ENCODE measurements at regions not wholly inside any gene's neighbourhood (a gene's known extent, or its start where the extent isn't known, plus 50 kb on each side); places are given as distances from the start of the nearest gene placed in this dataset.

GRCh38 chr4:37517326-37517725 is 168.8 kb downstream of the RELL1 start:
- TF ChIP-seq CTCF (IDR thresholded peaks at IDR 0.05; ENCODE audit: insufficient read depth, low read depth, low read length), result no peak
- Histone ChIP-seq H3K4me3 (ENCODE audit: low read depth, low read length) (no peak overlapping the region), H3K36me3 (ENCODE audit: control insufficient read depth, insufficient read depth, low read length) (no peaks in the 10 kb centered on the region), H3K27me3 (ENCODE audit: control insufficient read depth, insufficient read depth, low read length) (no peaks in the 10 kb centered on the region)
- ChIA-PET POLR2A (no interaction called here), CTCF (no interaction called here)
- DNase-seq (ENCODE audit: low read depth), result no peak

GRCh38 chr4:37516057-37516775 is 170.0 kb downstream of the RELL1 start:
- ChIA-PET CTCF (no interaction called here), POLR2A (no interaction called here)
- no peaks in the 10 kb centered on the region for H3K36me3 ChIP-seq (ENCODE audit: control insufficient read depth, insufficient read depth, low read length)
- H3K27me3 ChIP-seq (ENCODE audit: control insufficient read depth, insufficient read depth, low read length), result no peaks in the 10 kb centered on the region
- H3K4me3 ChIP-seq (ENCODE audit: low read depth, low read length), result no peak overlapping the region
- DNase-seq (ENCODE audit: low read depth), result no peak
- no peak for TF ChIP-seq CTCF (IDR thresholded peaks at IDR 0.05; ENCODE audit: insufficient read depth, low read depth, low read length)

- ChIA-PET CTCF (no interaction called here), POLR2A (no interaction called here)
- Histone ChIP-seq H3K36me3 (ENCODE audit: control insufficient read depth, insufficient read depth, low read length) (no peaks in the 10 kb centered on the region), H3K4me3 (ENCODE audit: low read depth, low read length) (no peak overlapping the region), H3K27me3 (ENCODE audit: control insufficient read depth, insufficient read depth, low read length) (no peaks in the 10 kb centered on the region)
- TF ChIP-seq CTCF (IDR thresholded peaks at IDR 0.05; ENCODE audit: insufficient read depth, low read depth, low read length), result no peak
- DNase-seq (ENCODE audit: low read depth), result no peak
Measured at GRCh38 chr4:37510626-37511025, 175.6 kb downstream of the RELL1 start.

- Histone ChIP-seq H3K4me3 (ENCODE audit: low read depth, low read length) (no peak overlapping the region), H3K36me3 (ENCODE audit: control insufficient read depth, insufficient read depth, low read length) (no peaks in the 10 kb centered on the region), H3K27me3 (ENCODE audit: control insufficient read depth, insufficient read depth, low read length) (no peaks in the 10 kb centered on the region)
- POLR2A ChIA-PET, result no interaction called here
- DNase-seq (ENCODE audit: low read depth), result no peak
- CTCF ChIA-PET, result no interaction called here
- no peak for TF ChIP-seq CTCF (IDR thresholded peaks at IDR 0.05; ENCODE audit: insufficient read depth, low read depth, low read length)
Measured at GRCh38 chr4:37503261-37503660, 182.9 kb downstream of the RELL1 start.

- H3K4me3 ChIP-seq (ENCODE audit: low read depth, low read length), result no peak overlapping the region
- ChIA-PET CTCF (no interaction called here), POLR2A (no interaction called here)
- no peaks in the 10 kb centered on the region for H3K36me3 ChIP-seq (ENCODE audit: control insufficient read depth, insufficient read depth, low read length)
- DNase-seq (ENCODE audit: low read depth), result no peak
- H3K27me3 ChIP-seq (ENCODE audit: control insufficient read depth, insufficient read depth, low read length), result no peaks in the 10 kb centered on the region
- TF ChIP-seq CTCF (IDR thresholded peaks at IDR 0.05; ENCODE audit: insufficient read depth, low read depth, low read length), result no peak
Measured at GRCh38 chr4:37502070-37502469, 184.1 kb downstream of the RELL1 start.
